RWPE2 (cell line): ENCODE measurements at regions not wholly inside any gene's neighbourhood (a gene's known extent, or its start where the extent isn't known, plus 50 kb on each side); places are given as distances from the start of the nearest gene placed in this dataset.

Experiments used
- ATAC-seq: fragments of 200-7000 bp; cut with Tn5 transposase; 3 replicates; pipeline ENCODE4 v1.9.1; 2021; ENCODE audit warnings: low read depth
- DNase-seq: peaks from one replicate; pipeline ENCODE4 v3.0.0-alpha.2; 2020; ENCODE audit warnings: low spot score
- H3K27ac ChIP-seq: fragments of 450-650 bp; 2 replicates; pipeline ENCODE4 v1.5.1; 2017; ENCODE audit warnings: mild to moderate bottlenecking; ENCODE audit not compliant: poor library complexity, severe bottlenecking
- H3K27me3 ChIP-seq: fragments of 250-450 bp; sonication (Bioruptor Pico); 2 replicates; pipeline ENCODE4 v1.5.1; 2021; ENCODE audit warnings: mild to moderate bottlenecking, moderate library complexity; ENCODE audit not compliant: insufficient read depth, poor library complexity, severe bottlenecking
- H3K36me3 ChIP-seq: fragments of 250-450 bp; sonication (Bioruptor Pico); 2 replicates; pipeline ENCODE4 v1.5.1; 2020; ENCODE audit warnings: low read depth, mild to moderate bottlenecking, moderate library complexity
- H3K4me1 ChIP-seq: fragments of 250-450 bp; sonication (Bioruptor Pico); 2 replicates; pipeline ENCODE4 v1.5.1; 2021; ENCODE audit warnings: mild to moderate bottlenecking, moderate library complexity; ENCODE audit not compliant: insufficient read depth, poor library complexity, severe bottlenecking
- H3K4me3 ChIP-seq: fragments of 250-450 bp; sonication (Bioruptor Pico); 2 replicates; pipeline ENCODE4 v1.5.1; 2021; ENCODE audit warnings: mild to moderate bottlenecking, moderate library complexity; ENCODE audit not compliant: severe bottlenecking
- H3K9me3 ChIP-seq: fragments of 250-450 bp; sonication (Bioruptor Pico); 2 replicates; pipeline ENCODE4 v1.5.1; 2021; ENCODE audit warnings: mild to moderate bottlenecking, moderate library complexity; ENCODE audit not compliant: severe bottlenecking
- TF ChIP-seq, protein P1 (sequence below): fragments of 450-650 bp; IDR thresholded peaks from one replicate; pipeline ENCODE4 v1.5.1; 2017; ENCODE audit warnings: mild to moderate bottlenecking, moderate library complexity; ENCODE audit not compliant: poor library complexity, severe bottlenecking

DNA sequence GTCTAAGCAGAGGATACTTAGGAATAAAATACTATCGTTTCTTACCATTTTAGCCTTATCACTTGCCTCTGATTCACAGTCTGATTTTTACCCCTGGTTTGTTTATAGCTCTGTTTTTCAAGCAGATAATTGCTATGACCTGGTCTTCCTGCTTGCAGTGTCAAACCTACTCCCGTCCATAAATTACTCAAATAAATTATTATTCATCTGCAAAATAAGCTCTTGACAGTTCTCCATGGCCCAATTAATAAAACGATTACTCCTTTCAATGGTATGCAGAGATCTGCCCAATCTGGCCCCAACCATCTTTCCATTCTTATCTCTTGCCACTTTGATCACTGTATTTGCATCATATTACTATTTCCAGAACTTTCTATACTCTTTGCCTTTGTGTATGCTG is 354.0 kb downstream of the CCDC85A start:
- Histone ChIP-seq H3K27ac (no peak overlapping the region), H3K27me3 (no peaks in the 10 kb centered on the region), H3K4me1 (no peaks in the 10 kb centered on the region), H3K4me3 (no peak overlapping the region), H3K9me3 (no peaks in the 10 kb centered on the region), H3K36me3 (no peaks in the 10 kb centered on the region)
- DNase-seq (no peak), ATAC-seq (no peak)
- TF ChIP-seq, protein P1, sequence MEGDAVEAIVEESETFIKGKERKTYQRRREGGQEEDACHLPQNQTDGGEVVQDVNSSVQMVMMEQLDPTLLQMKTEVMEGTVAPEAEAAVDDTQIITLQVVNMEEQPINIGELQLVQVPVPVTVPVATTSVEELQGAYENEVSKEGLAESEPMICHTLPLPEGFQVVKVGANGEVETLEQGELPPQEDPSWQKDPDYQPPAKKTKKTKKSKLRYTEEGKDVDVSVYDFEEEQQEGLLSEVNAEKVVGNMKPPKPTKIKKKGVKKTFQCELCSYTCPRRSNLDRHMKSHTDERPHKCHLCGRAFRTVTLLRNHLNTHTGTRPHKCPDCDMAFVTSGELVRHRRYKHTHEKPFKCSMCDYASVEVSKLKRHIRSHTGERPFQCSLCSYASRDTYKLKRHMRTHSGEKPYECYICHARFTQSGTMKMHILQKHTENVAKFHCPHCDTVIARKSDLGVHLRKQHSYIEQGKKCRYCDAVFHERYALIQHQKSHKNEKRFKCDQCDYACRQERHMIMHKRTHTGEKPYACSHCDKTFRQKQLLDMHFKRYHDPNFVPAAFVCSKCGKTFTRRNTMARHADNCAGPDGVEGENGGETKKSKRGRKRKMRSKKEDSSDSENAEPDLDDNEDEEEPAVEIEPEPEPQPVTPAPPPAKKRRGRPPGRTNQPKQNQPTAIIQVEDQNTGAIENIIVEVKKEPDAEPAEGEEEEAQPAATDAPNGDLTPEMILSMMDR = no peak

- no peak for ATAC-seq
- H3K36me3 ChIP-seq = no peaks in the 10 kb centered on the region
- H3K9me3 ChIP-seq = no peaks in the 10 kb centered on the region
- no peak overlapping the region for H3K4me3 ChIP-seq
- H3K27ac ChIP-seq = no peak overlapping the region
- no peak for DNase-seq
- H3K4me1 ChIP-seq = no peaks in the 10 kb centered on the region
- TF ChIP-seq, protein P1 = no peak
- H3K27me3 ChIP-seq = no peaks in the 10 kb centered on the region
These were observed 355.8 kb downstream of the CCDC85A start for GRCh38 chr2:56539618-56540017.

DNA sequence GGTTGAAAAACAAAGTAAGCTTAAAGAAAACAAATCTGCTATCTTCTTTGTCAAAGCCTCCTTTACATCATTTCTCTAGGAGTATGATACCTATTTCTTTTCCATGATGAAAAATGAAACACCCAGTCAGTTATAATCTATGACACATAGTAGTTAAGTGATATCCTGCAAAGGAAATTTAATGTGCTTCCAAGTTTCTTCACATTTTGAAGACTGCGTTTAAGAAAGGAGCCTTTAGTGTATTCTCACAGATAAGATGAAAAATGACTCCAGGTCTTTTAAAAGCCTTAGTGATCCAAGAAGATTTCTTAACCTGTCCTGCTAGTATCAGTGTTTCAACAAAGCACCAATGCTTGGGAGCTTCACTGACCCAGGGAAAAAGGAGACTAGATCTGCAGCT is 356.7 kb downstream of the CCDC85A start:
- Histone ChIP-seq H3K9me3 (no peaks in the 10 kb centered on the region), H3K27ac (no peak overlapping the region), H3K27me3 (no peaks in the 10 kb centered on the region), H3K4me1 (no peaks in the 10 kb centered on the region), H3K4me3 (no peak overlapping the region), H3K36me3 (no peaks in the 10 kb centered on the region)
- TF ChIP-seq, protein P1 = no peak
- no peak for ATAC-seq
- DNase-seq = no peak

GRCh38 chr2:56540916-56541315 is 357.1 kb downstream of the CCDC85A start:
- Histone ChIP-seq H3K27me3 (no peaks in the 10 kb centered on the region), H3K9me3 (no peaks in the 10 kb centered on the region), H3K4me3 (no peak overlapping the region), H3K36me3 (no peaks in the 10 kb centered on the region), H3K4me1 (no peaks in the 10 kb centered on the region), H3K27ac (no peak overlapping the region)
- TF ChIP-seq, protein P1 = no peak
- ATAC-seq (no peak), DNase-seq (no peak)

- no peaks in the 10 kb centered on the region for H3K36me3 ChIP-seq
- no peak overlapping the region for H3K27ac ChIP-seq
- DNase-seq (no peak), ATAC-seq (no peak)
- H3K9me3 ChIP-seq = no peaks in the 10 kb centered on the region
- no peaks in the 10 kb centered on the region for H3K27me3 ChIP-seq
- H3K4me3 ChIP-seq = no peak overlapping the region
- TF ChIP-seq, protein P1 = no peak
- no peaks in the 10 kb centered on the region for H3K4me1 ChIP-seq
These were observed 358.4 kb downstream of the CCDC85A start for GRCh38 chr2:56542213-56542612.
